ENCODE measurements at regions not wholly inside any gene's neighbourhood (a gene's known extent, or its start where the extent isn't known, plus 50 kb on each side); places are given as distances from the start of the nearest gene placed in this dataset.

GRCh38 chr1:229753764-229754551 lies 127.9 kb downstream of the URB2 start:
- H3K4me3 ChIP-seq (ENCODE audit: low read length): no peak overlapping the region
- TF ChIP-seq ZNF274 (IDR thresholded peaks at IDR 0.05; ENCODE audit: low read depth, low read length): no peak

GRCh38 chr1:229756666-229757065 lies 130.6 kb downstream of the URB2 start:
- no peak overlapping the region for H3K4me3 ChIP-seq (ENCODE audit: low read length)
- TF ChIP-seq ZNF274 (IDR thresholded peaks at IDR 0.05; ENCODE audit: low read depth, low read length): no peak

- no peak for TF ChIP-seq ZNF274 (IDR thresholded peaks at IDR 0.05; ENCODE audit: low read depth, low read length)
Measured at GRCh38 chr1:229757226-229757625, 131.2 kb downstream of the URB2 start.

DNA sequence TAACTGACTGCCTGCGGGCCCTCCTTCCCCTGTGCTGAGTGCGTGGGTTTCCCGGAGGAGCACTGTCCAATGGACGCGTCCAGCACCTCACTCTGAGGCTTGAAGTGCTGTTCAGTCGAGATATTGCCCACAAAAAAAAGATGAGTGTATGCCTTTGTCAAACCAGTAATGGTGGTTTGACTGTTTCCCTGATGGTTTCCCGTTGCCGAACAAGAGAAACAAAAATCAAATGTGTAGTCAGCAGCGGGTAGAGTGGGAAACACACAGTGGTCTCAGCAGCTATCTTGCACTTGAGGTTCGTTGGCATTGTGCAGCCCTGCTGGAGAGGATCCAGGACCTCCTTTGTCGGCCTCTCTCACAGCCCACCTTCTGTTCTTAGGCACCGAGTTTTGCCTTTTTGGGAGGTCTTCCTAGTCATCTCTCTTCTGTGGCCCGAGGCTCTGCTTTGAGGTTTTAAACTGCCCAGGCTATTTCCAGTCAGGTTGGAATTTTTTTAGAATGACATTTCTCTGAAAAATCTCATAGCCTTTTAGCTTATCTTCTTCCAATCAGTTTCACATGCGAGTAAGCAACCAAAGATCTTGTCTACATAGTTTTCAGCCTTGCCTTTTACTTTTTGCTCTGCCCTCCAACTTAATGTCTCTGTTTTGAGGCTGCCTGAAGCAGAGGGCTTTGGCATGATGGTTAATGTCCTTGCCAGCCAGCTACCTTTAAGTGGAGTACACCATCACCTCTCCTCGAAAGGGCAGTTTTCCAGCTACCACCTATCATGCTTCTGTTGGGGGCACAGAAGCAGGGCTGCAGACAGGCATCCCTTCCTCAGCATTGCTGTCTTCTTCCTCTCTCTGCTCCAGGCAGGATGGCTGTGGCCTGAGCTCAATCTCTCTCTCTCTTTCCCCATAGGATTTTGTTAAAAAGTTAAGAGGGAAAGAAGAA lies 132.3 kb downstream of the URB2 start:
- no peak for TF ChIP-seq ZNF274 (IDR thresholded peaks at IDR 0.05; ENCODE audit: low read depth, low read length)
- no peak overlapping the region for H3K4me3 ChIP-seq (ENCODE audit: low read length)

More at GRCh38 chr1:229757226-229757625, 131.2 kb downstream of the URB2 start:
- no peak overlapping the region for H3K4me3 ChIP-seq (ENCODE audit: low read length)

- TF ChIP-seq ZNF274 (IDR thresholded peaks at IDR 0.05; ENCODE audit: low read depth, low read length): no peak
- no peak overlapping the region for H3K4me3 ChIP-seq (ENCODE audit: low read length)
Measured at GRCh38 chr1:229759037-229759435, 133.0 kb downstream of the URB2 start.

DNA sequence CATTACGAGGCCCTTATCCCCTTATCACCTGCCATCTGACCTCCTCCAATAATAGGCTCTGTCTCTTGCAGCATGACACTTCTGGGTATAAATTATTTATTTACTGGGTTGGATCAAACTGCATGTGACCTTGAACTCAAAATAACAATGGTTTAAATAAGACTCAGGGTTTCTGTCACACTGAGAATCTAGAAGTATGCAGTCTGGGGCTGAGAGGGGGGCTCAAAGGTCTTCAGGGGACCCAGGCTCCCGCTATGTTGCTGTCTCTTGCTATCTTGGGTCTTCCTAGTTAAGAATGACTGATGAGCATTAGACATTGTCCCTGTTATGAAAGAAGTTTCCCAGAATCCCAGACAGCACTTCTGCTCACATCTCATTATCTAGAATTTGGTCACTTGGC lies 133.5 kb downstream of the URB2 start:
- no peak for TF ChIP-seq ZNF274 (IDR thresholded peaks at IDR 0.05; ENCODE audit: low read depth, low read length)
- H3K4me3 ChIP-seq (ENCODE audit: low read length): no peak overlapping the region

DNA sequence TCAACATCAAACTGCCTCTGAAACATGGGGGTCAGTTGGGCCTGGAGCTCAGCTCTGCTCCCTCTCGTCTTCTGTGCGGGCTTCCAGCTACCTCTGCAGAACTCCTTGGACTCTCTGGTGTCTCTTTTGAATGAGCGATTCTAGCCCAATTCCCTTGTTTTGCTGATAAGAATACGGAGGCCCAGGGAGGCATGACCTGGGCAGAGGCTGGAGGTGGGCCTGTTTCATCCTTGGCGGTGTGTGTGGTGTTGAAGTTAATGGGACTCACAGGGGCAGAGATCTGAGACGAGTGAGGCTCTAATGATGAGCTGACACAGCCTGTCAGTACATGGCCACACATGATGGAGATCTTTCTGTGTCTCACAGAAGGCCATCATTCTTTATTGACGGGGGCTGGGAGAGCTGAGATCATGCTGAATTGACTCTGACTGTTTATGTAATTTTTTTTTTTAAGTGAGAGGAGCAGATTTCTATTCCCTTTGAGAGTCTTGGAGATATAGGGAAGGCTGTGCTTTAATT lies 134.5 kb downstream of the URB2 start:
- no peak for TF ChIP-seq ZNF274 (IDR thresholded peaks at IDR 0.05; ENCODE audit: low read depth, low read length)
- no peak overlapping the region for H3K4me3 ChIP-seq (ENCODE audit: low read length)

- no peak for TF ChIP-seq ZNF274 (IDR thresholded peaks at IDR 0.05; ENCODE audit: low read depth, low read length)
- H3K4me3 ChIP-seq (ENCODE audit: low read length): no peak overlapping the region
Measured at GRCh38 chr1:229762891-229763290, 136.8 kb downstream of the URB2 start.

GRCh38 chr1:229768232-229768631 lies 142.2 kb downstream of the URB2 start:
- no peak for TF ChIP-seq ZNF274 (IDR thresholded peaks at IDR 0.05; ENCODE audit: low read depth, low read length)
- no peak overlapping the region for H3K4me3 ChIP-seq (ENCODE audit: low read length)

- no peak overlapping the region for H3K4me3 ChIP-seq (ENCODE audit: low read length)
- no peak for TF ChIP-seq ZNF274 (IDR thresholded peaks at IDR 0.05; ENCODE audit: low read depth, low read length)
Measured at GRCh38 chr1:229769006-229769405, 143.0 kb downstream of the URB2 start.

GRCh38 chr1:229769809-229770208 lies 143.8 kb downstream of the URB2 start:
- TF ChIP-seq ZNF274 (IDR thresholded peaks at IDR 0.05; ENCODE audit: low read depth, low read length): no peak
- H3K4me3 ChIP-seq (ENCODE audit: low read length): no peak overlapping the region

DNA sequence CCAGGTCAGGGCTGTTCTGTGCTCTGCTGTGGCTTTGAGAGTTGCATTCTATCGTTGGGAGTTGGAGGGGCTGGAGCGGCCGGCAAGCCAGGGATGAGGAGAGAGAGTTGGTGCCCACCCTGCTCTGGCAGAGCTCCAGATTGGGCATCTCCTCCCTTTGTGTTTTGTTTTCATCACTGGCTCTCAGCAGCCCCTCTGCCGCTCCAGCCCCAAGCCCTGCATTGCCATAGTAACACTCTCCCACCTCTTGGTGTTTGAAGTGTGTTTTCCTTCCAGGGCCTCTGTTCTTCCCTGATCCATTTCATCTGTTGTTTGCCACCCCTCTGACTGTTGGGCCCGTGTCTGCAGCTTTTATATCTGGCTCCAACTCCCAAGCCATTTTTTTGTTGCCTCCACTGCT lies 152.7 kb downstream of the URB2 start:
- H3K4me3 ChIP-seq (ENCODE audit: low read length): no peak overlapping the region
- no peak for TF ChIP-seq ZNF274 (IDR thresholded peaks at IDR 0.05; ENCODE audit: low read depth, low read length)

DNA sequence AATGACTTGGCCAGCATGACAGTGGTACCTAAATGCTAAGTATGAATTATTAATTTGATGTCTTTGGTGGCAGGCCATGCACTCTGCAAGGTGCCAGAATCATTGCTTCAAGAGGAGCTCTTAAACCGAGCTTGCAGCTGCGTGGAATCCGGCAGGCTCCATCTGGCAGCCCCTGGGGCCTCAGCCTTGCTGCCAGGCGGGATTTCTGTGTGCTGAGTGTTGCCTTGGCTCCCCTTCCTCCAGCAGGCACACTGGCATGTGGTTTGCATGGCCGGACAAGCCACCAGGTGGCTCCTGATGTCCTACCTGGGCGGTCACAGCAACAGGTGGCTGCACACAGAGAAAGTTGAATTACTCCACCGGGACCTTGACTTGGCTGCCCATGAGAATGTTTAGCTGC lies 155.4 kb downstream of the URB2 start:
- no peak overlapping the region for H3K4me3 ChIP-seq (ENCODE audit: low read length)
- TF ChIP-seq ZNF274 (IDR thresholded peaks at IDR 0.05; ENCODE audit: low read depth, low read length): no peak

- H3K4me3 ChIP-seq (ENCODE audit: low read length): no peak overlapping the region
Measured at GRCh38 chr1:229782469-229782868, 156.4 kb downstream of the URB2 start.

DNA sequence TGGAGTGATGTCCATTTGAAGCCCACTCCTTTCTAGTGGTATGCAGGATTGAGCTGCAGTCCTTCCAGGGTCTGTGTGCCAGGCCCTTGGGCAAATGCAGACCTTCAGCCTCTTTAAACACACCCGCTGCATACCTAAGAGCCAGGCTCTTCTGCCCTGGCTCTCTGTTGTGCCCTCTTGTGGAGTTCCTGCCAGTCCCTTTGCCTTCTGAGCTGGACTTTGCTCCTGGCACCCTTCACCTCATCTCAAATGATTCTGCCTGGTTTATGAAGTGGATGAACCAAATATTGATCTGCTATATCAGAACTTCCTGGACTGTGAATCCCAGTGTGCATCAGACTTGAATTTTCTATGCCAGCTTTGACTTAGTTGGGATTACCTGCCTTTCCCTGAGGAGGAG lies 158.8 kb downstream of the URB2 start:
- TF ChIP-seq ZNF274 (IDR thresholded peaks at IDR 0.05; ENCODE audit: low read depth, low read length): no peak
- no peak overlapping the region for H3K4me3 ChIP-seq (ENCODE audit: low read length)

More at GRCh38 chr1:229782469-229782868, 156.4 kb downstream of the URB2 start:
- no peak for TF ChIP-seq ZNF274 (IDR thresholded peaks at IDR 0.05; ENCODE audit: low read depth, low read length)
